Kidney glomerular epithelial cell (primary cell): ENCODE measurements at regions not wholly inside any gene's neighbourhood (a gene's known extent, or its start where the extent isn't known, plus 50 kb on each side); places are given as distances from the start of the nearest gene placed in this dataset.

ENCODE experiments used
- DNase-seq: peaks from one replicate; lab custom pipeline; 2025; lab: John Stamatoyannopoulos, UW

- DNase-seq: no peak
Observed at GRCh38 chr1:244220410-244220809, 169.3 kb downstream of the ZBTB18 start.

GRCh38 chr1:244221991-244222390 lies 170.9 kb downstream of the ZBTB18 start:
- DNase-seq: no peak

- DNase-seq: no peak
Observed at GRCh38 chr1:244224487-244225430, 173.7 kb downstream of the ZBTB18 start.

- DNase-seq: peak; percentile 59
Observed at GRCh38 chr1:244226435-244226834, 175.4 kb downstream of the ZBTB18 start.

GRCh38 chr1:244230470-244230869 lies 179.4 kb downstream of the ZBTB18 start:
- no peak for DNase-seq

- DNase-seq: no peak
Observed at GRCh38 chr1:244231193-244231571, 180.1 kb downstream of the ZBTB18 start.

GRCh38 chr1:244231572-244232315 lies 180.7 kb downstream of the ZBTB18 start:
- no peak for DNase-seq

GRCh38 chr1:244234009-244234643 lies 183.0 kb downstream of the ZBTB18 start:
- DNase-seq: no peak

- DNase-seq: no peak
Observed at GRCh38 chr1:244235157-244235556, 184.1 kb downstream of the ZBTB18 start.

- DNase-seq: no peak
Observed at GRCh38 chr1:244236101-244236500, 185.0 kb downstream of the ZBTB18 start.

- no peak for DNase-seq
Observed at GRCh38 chr1:244236721-244237120, 185.6 kb downstream of the ZBTB18 start.

- DNase-seq: no peak
Observed at GRCh38 chr1:244237445-244237844, 186.4 kb downstream of the ZBTB18 start.

- DNase-seq: no peak
Observed at GRCh38 chr1:244239261-244239770, 188.2 kb downstream of the ZBTB18 start.

- DNase-seq: no peak
Observed at GRCh38 chr1:244241438-244241837, 190.4 kb downstream of the ZBTB18 start.

GRCh38 chr1:244242446-244242845 lies 191.4 kb downstream of the ZBTB18 start:
- DNase-seq: no peak

- DNase-seq: no peak
Observed at GRCh38 chr1:244246334-244246733, 195.3 kb downstream of the ZBTB18 start.

GRCh38 chr1:244248426-244248825 lies 197.3 kb downstream of the ZBTB18 start:
- DNase-seq: no peak

- no peak for DNase-seq
Observed at GRCh38 chr1:244252211-244252610, 199.5 kb downstream of the ADSS2 start.

GRCh38 chr1:244254467-244254866 lies 197.2 kb downstream of the ADSS2 start:
- no peak for DNase-seq

GRCh38 chr1:244255426-244255965 lies 196.2 kb downstream of the ADSS2 start:
- DNase-seq: no peak

- DNase-seq: no peak
Observed at GRCh38 chr1:244256086-244256676, 195.5 kb downstream of the ADSS2 start.

GRCh38 chr1:244264163-244264562 lies 187.5 kb downstream of the ADSS2 start:
- DNase-seq: no peak
